DND-41 (cell line): ENCODE measurements at regions not wholly inside any gene's neighbourhood (a gene's known extent, or its start where the extent isn't known, plus 50 kb on each side); places are given as distances from the start of the nearest gene placed in this dataset.

Experiments
- EZH2 ChIP-seq: IDR thresholded peaks from 3 replicates; pipeline ENCODE4 v1.6.1; 2012; ENCODE audit warnings: borderline replicate concordance, low read depth, mild to moderate bottlenecking, moderate library complexity, low read length, inconsistent platforms; ENCODE audit not compliant: severe bottlenecking
- TF ChIP-seq, protein P1 (sequence below): IDR thresholded peaks from 2 replicates; pipeline ENCODE4 v1.5.1; 2012; ENCODE audit warnings: borderline replicate concordance, low read length, moderate library complexity, mild to moderate bottlenecking; ENCODE audit not compliant: poor library complexity, severe bottlenecking; ENCODE audit errors: extremely low read depth

DNA sequence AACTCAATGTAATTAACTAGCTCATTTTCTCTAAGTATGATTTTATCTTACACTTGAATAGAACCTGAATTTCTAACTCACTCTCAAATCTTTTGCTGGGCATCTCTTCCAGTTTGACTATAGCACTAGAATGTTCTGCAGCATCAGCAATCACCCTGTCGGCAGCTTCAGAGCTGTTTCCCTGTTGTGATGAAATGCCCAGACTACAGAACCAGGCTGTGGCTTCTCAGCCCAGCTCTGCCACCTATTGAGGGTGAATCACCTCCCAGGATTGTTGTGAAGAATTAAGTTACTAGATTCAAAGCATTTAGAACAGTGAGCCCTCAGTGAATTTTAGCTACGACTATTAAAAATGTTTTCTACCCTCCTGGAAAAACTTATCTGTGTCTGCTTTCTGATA is 90.4 kb upstream of the ANKRD55 start:
- TF ChIP-seq, protein P1, sequence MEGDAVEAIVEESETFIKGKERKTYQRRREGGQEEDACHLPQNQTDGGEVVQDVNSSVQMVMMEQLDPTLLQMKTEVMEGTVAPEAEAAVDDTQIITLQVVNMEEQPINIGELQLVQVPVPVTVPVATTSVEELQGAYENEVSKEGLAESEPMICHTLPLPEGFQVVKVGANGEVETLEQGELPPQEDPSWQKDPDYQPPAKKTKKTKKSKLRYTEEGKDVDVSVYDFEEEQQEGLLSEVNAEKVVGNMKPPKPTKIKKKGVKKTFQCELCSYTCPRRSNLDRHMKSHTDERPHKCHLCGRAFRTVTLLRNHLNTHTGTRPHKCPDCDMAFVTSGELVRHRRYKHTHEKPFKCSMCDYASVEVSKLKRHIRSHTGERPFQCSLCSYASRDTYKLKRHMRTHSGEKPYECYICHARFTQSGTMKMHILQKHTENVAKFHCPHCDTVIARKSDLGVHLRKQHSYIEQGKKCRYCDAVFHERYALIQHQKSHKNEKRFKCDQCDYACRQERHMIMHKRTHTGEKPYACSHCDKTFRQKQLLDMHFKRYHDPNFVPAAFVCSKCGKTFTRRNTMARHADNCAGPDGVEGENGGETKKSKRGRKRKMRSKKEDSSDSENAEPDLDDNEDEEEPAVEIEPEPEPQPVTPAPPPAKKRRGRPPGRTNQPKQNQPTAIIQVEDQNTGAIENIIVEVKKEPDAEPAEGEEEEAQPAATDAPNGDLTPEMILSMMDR: no peak
- no peak for TF ChIP-seq EZH2
